ENCODE measurements at regions not wholly inside any gene's neighbourhood (a gene's known extent, or its start where the extent isn't known, plus 50 kb on each side); places are given as distances from the start of the nearest gene placed in this dataset.
"Not testable (repeated sequence)": the region's sequence is repeated elsewhere in the genome, so short reads cannot be mapped to it uniquely, and the experiment has no call there.

DNA sequence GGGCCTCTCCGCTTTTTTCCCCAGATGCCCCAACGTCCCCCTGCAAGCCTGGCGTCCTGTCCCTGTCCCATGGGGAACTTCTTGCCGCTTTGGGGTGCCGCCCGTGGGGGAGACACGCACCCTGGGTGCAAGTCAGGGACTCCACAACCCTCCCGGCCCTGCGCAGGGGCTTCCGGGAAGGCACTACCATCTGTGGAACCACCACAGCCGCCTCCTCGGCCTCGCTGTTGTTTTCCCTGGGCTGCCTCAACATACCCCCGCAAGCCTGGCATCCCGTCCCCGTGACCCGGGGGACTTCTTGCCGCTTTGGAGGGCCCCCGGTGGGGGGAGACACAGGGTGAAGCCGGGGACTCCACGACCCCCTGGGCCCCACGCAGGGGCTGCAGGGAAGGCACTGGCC, 238.4 kb downstream of the TUBA3C start:
- no peaks in the 10 kb centered on the region for H3K9me3 ChIP-seq (ENCODE audit: control insufficient read depth, insufficient read depth, low read length)
- no peaks in the 10 kb centered on the region for H3K36me3 ChIP-seq (ENCODE audit: insufficient read depth, low read length)
- H3K4me1 ChIP-seq (ENCODE audit: insufficient read depth, low read length), result no peaks in the 10 kb centered on the region
- H3K9ac ChIP-seq (ENCODE audit: low read depth, low read length), result no peak overlapping the region

DNA sequence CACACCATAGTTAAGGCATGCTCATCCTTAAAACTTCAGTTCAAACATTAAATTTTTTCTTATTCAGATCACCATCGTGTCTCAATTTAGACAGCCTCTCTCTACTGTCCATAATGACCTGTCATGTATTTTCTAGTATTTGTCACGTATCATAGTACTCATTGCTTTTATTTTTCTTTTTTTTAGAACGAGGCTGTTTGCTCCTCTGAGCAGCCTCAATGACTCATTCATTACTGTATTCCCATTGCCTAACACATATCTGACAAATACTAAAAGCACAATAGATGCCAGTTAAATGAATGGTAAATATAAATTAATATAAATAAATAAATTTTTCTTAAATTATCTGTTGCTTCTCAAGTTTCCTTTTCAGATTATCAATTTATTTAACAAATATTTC, 245.5 kb downstream of the TUBA3C start:
- Histone ChIP-seq H3K4me1 (ENCODE audit: insufficient read depth, low read length) (no peaks in the 10 kb centered on the region), H3K9me3 (ENCODE audit: control insufficient read depth, insufficient read depth, low read length) (no peaks in the 10 kb centered on the region), H3K36me3 (ENCODE audit: insufficient read depth, low read length) (no peaks in the 10 kb centered on the region), H3K9ac (ENCODE audit: low read depth, low read length) (no peak overlapping the region)

DNA sequence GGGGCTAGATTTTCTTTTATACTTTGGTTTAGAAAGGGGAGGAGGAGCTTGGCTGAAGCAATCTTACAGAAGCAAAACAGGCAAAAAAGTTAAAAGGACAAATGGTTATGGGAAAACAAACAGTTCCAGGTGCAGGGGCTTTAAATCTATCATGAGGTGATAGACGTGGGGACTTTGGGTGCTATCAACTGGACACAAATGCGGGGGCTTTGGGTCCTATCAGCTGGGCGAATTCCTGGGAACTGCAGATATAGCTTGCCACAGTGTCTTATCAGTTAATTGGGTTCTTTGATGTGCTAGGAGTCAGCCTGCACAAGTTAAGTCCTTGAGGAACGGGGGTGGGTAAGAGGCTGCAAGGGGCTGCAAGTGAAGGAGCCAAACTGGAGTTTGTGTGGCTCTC, 260.6 kb downstream of the TUBA3C start:
- Histone ChIP-seq H3K9me3 (ENCODE audit: control insufficient read depth, insufficient read depth, low read length) (no peaks in the 10 kb centered on the region), H3K4me1 (ENCODE audit: insufficient read depth, low read length) (no peaks in the 10 kb centered on the region), H3K9ac (ENCODE audit: low read depth, low read length) (no peak overlapping the region), H3K36me3 (ENCODE audit: insufficient read depth, low read length) (no peaks in the 10 kb centered on the region)

DNA sequence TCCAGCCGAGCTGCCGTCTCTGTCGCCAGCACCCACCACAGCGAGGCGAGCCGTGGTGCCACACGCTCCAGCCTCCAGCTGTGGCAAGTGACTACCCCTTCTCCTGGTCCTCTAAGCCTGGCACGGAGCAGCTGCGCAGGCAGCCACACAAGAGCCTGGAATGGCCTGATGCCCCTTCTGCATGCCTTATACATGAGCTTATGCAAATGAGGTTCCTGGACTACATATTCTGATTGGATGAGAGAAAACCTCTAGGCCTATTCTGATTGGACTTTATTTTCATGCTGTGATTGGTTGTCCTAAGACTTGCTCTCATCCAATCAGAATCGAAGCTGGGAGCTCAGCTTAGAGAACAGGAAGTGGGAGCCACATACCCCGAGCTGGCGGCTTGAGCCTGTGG, 276.5 kb downstream of the TUBA3C start:
- H3K4me1 ChIP-seq (ENCODE audit: insufficient read depth, low read length); H3K9ac ChIP-seq (ENCODE audit: low read depth, low read length); H3K9me3 ChIP-seq (ENCODE audit: control insufficient read depth, insufficient read depth, low read length); H3K36me3 ChIP-seq (ENCODE audit: insufficient read depth, low read length): not testable (repeated sequence)

DNA sequence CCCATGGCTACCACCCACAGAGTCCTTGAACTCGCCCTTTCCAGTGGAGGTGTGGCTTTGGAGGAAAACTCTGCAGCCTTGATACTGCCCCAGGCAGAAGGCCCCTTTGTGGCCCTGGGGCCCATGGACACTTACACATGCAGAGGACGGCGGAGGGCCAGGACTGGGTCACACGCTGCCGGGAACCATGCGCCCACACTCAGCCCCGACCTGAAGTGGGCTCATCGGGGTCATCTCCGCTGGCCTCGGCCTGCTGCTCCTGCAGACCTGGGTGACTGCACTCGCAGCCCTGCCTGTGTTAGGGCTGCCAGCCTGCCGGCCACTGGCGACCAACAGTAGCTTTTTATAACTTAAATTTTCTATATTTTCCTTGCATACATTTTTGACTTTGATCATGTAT, 286.2 kb downstream of the TUBA3C start:
- not testable (repeated sequence) for H3K9me3 ChIP-seq (ENCODE audit: control insufficient read depth, insufficient read depth, low read length); H3K4me1 ChIP-seq (ENCODE audit: insufficient read depth, low read length); H3K9ac ChIP-seq (ENCODE audit: low read depth, low read length); H3K36me3 ChIP-seq (ENCODE audit: insufficient read depth, low read length)

DNA sequence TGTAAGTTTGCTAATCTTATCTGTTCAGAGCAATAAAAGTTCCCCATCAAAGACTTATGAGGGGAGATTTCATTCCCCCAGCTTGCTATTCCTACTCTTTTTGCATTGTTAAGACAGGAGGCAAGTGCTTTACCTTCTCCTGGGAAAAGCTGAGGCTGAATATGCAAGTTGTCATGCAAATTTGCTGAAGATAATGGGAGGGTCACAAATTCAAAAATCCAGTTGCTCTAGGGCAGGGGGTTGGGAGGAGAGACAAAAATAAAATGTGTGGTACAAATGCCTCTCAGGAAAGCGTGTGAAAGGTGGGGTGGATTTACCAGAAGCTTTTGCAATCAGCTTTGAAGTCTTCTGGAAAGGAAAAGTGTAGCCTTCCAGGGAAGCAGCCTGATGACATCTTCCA, 290.4 kb downstream of the TUBA3C start:
- not testable (repeated sequence) for H3K4me1 ChIP-seq (ENCODE audit: insufficient read depth, low read length); H3K9me3 ChIP-seq (ENCODE audit: control insufficient read depth, insufficient read depth, low read length); H3K9ac ChIP-seq (ENCODE audit: low read depth, low read length); H3K36me3 ChIP-seq (ENCODE audit: insufficient read depth, low read length)

DNA sequence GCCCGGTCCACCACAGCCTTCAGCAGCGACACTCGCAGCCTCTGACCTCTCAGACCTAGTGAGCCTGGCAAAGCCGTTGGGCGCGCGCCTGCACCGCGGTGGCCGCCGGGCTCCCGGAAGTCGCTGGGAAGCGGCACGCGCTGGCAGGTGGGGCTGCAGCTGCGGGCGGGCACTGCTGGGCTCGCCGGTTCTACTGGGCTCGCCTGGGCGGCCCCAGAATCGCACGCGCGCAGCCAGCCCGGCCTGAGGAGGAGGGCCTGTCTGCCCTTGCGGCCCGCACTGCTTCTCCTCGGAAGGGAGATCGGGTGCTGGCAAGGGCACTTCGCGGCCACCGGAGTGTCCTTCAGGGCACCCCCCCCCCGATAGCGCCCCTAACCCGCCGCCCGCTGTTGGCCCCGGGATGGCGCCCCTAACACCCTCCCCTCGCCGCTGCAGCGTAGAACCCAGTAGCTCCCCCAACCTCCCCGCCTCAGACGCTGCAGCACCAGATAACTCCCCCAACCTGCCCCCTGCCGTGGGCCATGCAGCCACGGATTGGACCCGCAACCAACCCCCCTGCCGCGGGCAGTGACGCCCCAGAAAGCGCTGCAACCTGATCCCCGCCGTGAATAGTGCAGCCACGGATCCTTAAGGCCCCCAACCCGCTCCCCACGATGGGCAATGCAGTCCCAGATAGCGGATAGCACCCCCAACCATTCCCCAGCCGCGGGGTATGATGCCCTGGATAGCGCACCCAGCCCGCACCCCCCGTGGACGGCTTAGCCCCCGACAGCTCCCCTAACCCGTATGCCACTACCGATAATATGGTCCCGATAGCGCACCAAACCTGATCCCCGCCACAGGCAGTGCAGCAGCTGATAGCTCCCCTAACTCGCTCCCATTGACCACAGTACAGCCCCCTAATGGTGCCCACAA, 306.5 kb downstream of the TUBA3C start:
- not testable (repeated sequence) for H3K9ac ChIP-seq (ENCODE audit: low read depth, low read length); H3K36me3 ChIP-seq (ENCODE audit: insufficient read depth, low read length); H3K9me3 ChIP-seq (ENCODE audit: control insufficient read depth, insufficient read depth, low read length); H3K4me1 ChIP-seq (ENCODE audit: insufficient read depth, low read length)

DNA sequence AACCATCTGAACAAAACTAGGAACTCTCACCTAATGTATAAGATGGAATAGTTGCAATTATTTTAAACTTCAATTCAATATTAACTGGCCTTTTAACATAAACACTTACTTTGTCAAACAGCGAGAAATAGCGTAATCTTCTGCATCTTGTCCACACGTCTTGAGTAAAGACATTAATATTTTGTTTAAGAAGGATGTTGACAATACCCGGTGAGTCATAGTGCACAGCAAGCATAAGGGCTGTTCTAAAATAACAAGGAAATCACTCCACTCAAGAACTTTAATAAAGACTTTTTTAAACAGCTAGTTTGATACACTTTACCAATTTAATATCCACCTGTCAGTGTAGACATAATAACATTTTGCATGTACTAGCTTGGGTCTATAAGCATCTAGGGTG, 311.1 kb downstream of the TUBA3C start:
- H3K9ac ChIP-seq (ENCODE audit: low read depth, low read length); H3K9me3 ChIP-seq (ENCODE audit: control insufficient read depth, insufficient read depth, low read length); H3K36me3 ChIP-seq (ENCODE audit: insufficient read depth, low read length); H3K4me1 ChIP-seq (ENCODE audit: insufficient read depth, low read length): not testable (repeated sequence)

DNA sequence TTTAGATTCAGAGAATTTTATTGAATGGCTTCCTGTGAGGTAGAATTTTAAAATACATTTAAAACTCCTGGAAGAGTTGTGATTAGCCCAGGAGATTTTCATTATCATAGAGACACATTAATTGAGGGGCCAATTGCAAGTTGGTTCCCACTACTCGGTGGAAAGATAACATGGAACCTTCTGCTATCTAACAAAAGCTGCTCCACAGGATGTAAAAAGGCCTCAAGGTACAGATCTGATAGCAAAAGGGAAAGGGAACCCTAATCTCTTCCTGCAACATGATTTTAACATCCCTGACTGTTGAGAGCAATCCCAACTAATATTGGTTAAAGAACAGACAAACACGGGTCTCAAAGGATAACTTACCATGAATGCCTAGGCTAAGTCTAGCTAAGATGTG, 312.3 kb downstream of the TUBA3C start:
- H3K9me3 ChIP-seq (ENCODE audit: control insufficient read depth, insufficient read depth, low read length); H3K36me3 ChIP-seq (ENCODE audit: insufficient read depth, low read length); H3K9ac ChIP-seq (ENCODE audit: low read depth, low read length); H3K4me1 ChIP-seq (ENCODE audit: insufficient read depth, low read length): not testable (repeated sequence)

DNA sequence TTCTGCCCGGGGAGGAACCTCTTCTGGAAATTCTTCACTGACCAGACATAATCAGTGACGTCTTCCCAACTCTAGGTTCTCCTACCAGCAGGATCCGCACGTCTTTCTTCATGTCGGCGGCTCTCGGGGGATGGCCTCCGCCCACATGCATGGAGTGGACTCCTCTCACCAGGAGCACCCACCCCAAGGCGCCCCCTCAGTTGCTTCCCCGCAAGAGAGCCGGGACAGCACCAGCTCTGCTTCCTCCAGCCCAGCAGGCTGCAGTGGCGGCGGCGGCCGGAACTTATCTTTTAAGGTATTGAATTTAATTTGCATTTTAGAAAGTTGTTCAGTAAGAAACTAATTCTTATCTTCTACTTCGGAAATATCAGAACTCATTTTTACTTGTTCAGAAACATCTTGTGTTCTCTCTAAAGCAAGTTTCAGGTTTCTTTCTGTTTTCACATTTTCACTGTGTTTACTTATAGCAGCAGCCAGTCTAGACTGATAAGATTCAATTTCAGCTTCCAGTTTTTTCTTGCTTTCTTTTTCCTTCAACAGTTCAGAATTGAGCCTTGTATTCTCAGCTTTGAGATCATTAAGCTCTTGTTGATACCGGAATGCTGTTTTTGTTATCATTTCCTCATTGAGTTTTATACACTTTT, 343.5 kb downstream of the TUBA3C start:
- H3K9me3 ChIP-seq (ENCODE audit: control insufficient read depth, insufficient read depth, low read length); H3K36me3 ChIP-seq (ENCODE audit: insufficient read depth, low read length); H3K4me1 ChIP-seq (ENCODE audit: insufficient read depth, low read length); H3K9ac ChIP-seq (ENCODE audit: low read depth, low read length): not testable (repeated sequence)

DNA sequence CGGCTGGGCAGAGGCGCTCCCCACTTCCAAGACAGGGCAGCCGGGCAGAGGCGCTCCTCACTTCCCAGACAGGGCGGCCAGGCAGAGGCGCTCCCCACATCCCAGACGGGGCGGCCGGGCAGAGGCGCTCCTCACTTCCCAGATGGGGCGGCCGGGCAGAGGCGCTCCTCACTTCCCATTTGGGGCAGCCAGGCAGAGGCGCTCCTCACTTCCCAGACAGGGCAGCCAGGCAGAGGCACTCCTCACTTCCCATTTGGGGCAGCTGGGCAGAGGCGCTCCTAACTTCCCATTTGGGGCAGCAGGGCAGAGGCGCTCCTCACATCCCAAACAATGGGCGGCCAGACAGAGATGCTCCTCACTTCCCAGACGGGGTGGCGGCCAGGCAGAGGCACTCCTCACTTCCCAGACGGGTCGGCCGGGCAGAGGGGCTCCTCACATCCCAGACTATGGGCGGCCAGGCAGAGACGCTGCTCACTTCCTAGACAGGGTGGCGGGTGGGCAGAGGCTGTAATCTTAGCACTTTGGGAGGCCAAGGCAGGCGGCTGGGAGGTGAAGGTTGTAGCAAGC, 344.4 kb downstream of the TUBA3C start:
- H3K36me3 ChIP-seq (ENCODE audit: insufficient read depth, low read length); H3K9ac ChIP-seq (ENCODE audit: low read depth, low read length); H3K9me3 ChIP-seq (ENCODE audit: control insufficient read depth, insufficient read depth, low read length); H3K4me1 ChIP-seq (ENCODE audit: insufficient read depth, low read length): not testable (repeated sequence)

DNA sequence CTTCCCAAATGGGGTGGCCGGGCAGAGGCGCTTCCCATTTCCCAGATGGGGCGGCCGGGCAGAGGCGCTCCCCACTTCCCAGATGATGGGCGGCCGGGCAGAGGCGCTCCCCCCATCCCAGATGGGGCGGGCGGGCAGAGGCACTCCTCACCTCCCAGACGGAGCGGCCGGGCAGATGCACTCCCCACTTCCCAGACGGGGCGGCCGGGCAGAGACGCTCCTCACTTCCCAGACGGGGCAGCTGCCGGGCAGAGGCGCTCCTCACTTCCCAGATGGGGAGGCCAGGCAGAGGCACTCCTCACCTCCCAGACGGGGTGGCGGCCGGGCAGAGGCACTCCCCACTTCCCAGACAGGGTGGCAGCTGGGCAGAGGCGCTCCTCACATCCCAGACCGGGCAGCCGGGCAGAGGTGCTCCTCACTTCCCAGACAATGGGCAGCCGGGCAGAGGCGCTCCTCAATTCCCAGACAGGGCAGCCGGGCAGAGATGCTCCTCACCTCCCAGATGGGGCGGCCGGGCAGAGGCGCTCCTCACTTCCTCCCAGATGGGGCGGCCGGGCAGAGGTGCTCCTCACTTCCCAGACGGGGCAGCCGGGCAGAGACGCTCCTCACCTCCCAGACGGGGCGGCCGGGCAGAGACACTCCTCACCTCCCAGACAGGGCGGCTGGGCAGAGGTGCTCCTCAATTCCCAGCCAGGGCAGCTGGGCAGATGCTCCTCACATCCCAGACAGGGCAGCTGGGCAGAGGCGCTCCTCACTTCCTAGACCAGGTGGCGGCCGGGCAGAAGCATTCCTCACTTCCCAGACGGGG, 345.0 kb downstream of the TUBA3C start:
- not testable (repeated sequence) for H3K36me3 ChIP-seq (ENCODE audit: insufficient read depth, low read length); H3K9me3 ChIP-seq (ENCODE audit: control insufficient read depth, insufficient read depth, low read length); H3K9ac ChIP-seq (ENCODE audit: low read depth, low read length); H3K4me1 ChIP-seq (ENCODE audit: insufficient read depth, low read length)

DNA sequence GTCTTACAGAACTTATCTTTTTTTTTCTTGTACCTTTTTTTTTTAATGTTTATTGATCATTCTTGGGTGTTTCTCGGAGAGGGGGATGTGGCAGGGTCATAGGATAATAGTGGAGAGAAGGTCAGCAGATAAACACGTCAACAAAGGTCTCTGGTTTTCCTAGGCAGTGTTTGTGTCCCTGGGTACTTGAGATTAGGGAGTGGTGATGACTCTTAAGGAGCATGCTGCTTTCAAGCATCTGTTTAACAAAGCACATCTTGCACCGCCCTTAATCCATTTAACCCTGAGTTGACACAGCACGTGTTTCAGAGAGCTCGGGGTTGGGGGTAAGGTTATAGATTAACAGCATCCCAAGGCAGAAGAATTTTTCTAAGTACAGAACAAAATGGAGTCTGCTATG, 345.9 kb downstream of the TUBA3C start:
- not testable (repeated sequence) for H3K9me3 ChIP-seq (ENCODE audit: control insufficient read depth, insufficient read depth, low read length); H3K36me3 ChIP-seq (ENCODE audit: insufficient read depth, low read length); H3K4me1 ChIP-seq (ENCODE audit: insufficient read depth, low read length); H3K9ac ChIP-seq (ENCODE audit: low read depth, low read length)

DNA sequence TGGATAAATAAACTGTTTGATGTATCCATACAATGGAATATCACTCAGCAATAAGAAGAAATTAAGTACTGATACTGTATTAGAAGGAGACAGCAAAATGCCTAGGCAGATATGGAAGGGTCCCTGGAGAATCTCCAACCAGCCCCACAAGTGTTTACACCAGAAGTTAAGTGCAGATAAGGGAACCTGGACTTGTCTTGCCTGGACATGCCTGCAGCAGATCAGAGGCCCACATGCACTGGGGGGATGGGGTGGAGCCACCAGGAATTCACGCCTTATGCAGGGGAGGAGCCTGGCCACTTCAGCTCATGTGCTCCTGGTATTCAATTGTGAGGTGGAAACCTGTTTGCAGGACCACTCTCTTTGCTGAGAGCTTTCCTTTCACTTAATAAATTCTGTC, 356.9 kb downstream of the TUBA3C start:
- not testable (repeated sequence) for H3K9me3 ChIP-seq (ENCODE audit: control insufficient read depth, insufficient read depth, low read length); H3K4me1 ChIP-seq (ENCODE audit: insufficient read depth, low read length); H3K9ac ChIP-seq (ENCODE audit: low read depth, low read length); H3K36me3 ChIP-seq (ENCODE audit: insufficient read depth, low read length)

Data from ES-I3 (cell line).